OCI-LY3 (cell line): ENCODE measurements at regions not wholly inside any gene's neighbourhood (a gene's known extent, or its start where the extent isn't known, plus 50 kb on each side); places are given as distances from the start of the nearest gene placed in this dataset.

Experiments used
- H2AFZ ChIP-seq: fragments of 200-600, 300-600 bp; shearing (Covaris generic); 2 replicates; pipeline ENCODE4 v1.6.0; 2014; ENCODE audit warnings: antibody characterized with exemption, low read depth, low read length
- H3K27ac ChIP-seq: fragments of 200-600, 300-600 bp; sonication (generic); 2 replicates; pipeline ENCODE4 v1.5.1; 2014; ENCODE audit warnings: mild to moderate bottlenecking, low read length, moderate library complexity, mixed read lengths
- H3K27me3 ChIP-seq: fragments of 200-600, 300-600 bp; sonication (generic); 2 replicates; pipeline ENCODE4 v1.6.1; 2014; ENCODE audit warnings: low read depth, low read length, mixed read lengths
- H3K36me3 ChIP-seq: fragments of 200-600, 300-600 bp; sonication (generic); replicated peaks from 2 replicates; pipeline ENCODE3; 2014; ENCODE audit warnings: low read depth, low read length, mixed read lengths
- H3K4me1 ChIP-seq: fragments of 300-600, 200-600 bp; sonication (generic); 2 replicates; pipeline ENCODE4 v1.6.1; 2014; ENCODE audit warnings: low read length, mixed read lengths
- H3K4me2 ChIP-seq: fragments of 200-600, 300-600 bp; sonication (generic); 2 replicates; pipeline ENCODE4 v1.6.1; 2014; ENCODE audit warnings: low read length, mixed read lengths
- H3K4me3 ChIP-seq: fragments of 300-600, 200-600 bp; sonication (generic); 2 replicates; pipeline ENCODE4 v1.5.1; 2014; ENCODE audit warnings: antibody characterized with exemption, mild to moderate bottlenecking, low read length, moderate library complexity
- H3K79me2 ChIP-seq: fragments of 300-600, 200-600 bp; shearing (Covaris generic); 2 replicates; pipeline ENCODE4 v1.6.1; 2014; ENCODE audit warnings: mild to moderate bottlenecking, low read length, mixed read lengths
- H3K9ac ChIP-seq: fragments of 300-600, 200-600 bp; shearing (Covaris generic); 2 replicates; pipeline ENCODE4 v1.6.0; 2014; ENCODE audit warnings: mild to moderate bottlenecking, low read length, moderate library complexity
- H3K9me3 ChIP-seq: fragments of 200-600, 300-600 bp; shearing (Covaris generic); 2 replicates; pipeline ENCODE4 v1.6.1; 2014; ENCODE audit warnings: low read length, mixed read lengths; ENCODE audit not compliant: insufficient read depth
- H4K20me1 ChIP-seq: fragments of 200-600, 300-600 bp; sonication (generic); 2 replicates; pipeline ENCODE4 v1.6.1; 2016; ENCODE audit warnings: low read length, mixed read lengths; ENCODE audit not compliant: insufficient read depth
- EZH2phosphoT487 ChIP-seq: fragments of 200-600 bp; shearing (Covaris generic); IDR thresholded peaks from 2 replicates; pipeline ENCODE4 v1.6.1; 2018; ENCODE audit warnings: antibody characterized with exemption, mixed run types, low read depth
- TF ChIP-seq, protein P1 (sequence below): fragments of 200-600, 300-600 bp; sonication (generic); IDR thresholded peaks from 2 replicates; pipeline ENCODE4 v1.5.1; 2014; ENCODE audit warnings: antibody characterized with exemption, low read length, low read depth

DNA sequence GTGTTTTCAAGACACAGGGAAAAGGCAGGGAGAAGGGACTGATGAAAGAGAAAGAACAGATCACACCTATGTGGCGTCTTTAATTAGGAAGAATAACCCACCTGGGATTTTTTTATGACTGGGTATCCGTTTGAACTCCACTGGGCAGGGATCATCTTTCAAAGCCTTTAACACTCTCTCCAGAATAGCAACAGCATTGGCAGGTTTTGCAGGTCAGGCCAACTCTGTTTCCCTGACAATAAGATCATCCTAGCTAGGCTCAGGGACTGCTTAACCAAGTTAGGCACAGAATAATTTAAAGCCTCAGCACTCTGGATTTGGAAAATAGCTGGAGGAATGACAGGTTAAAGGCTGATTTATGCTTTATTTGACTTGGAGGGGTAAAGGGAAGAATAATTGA lies 117.6 kb downstream of the SUDS3 start:
- no peak overlapping the region for H2AFZ ChIP-seq
- H3K27ac ChIP-seq, result no peak overlapping the region
- no peaks in the 10 kb centered on the region for H3K9me3 ChIP-seq
- no peaks in the 10 kb centered on the region for H3K27me3 ChIP-seq
- no peaks in the 10 kb centered on the region for H3K79me2 ChIP-seq
- H3K4me3 ChIP-seq, result no peak overlapping the region
- no peaks in the 10 kb centered on the region for H3K36me3 ChIP-seq
- H3K4me2 ChIP-seq, result no peak overlapping the region
- TF ChIP-seq EZH2phosphoT487, result no peak
- TF ChIP-seq, protein P1, sequence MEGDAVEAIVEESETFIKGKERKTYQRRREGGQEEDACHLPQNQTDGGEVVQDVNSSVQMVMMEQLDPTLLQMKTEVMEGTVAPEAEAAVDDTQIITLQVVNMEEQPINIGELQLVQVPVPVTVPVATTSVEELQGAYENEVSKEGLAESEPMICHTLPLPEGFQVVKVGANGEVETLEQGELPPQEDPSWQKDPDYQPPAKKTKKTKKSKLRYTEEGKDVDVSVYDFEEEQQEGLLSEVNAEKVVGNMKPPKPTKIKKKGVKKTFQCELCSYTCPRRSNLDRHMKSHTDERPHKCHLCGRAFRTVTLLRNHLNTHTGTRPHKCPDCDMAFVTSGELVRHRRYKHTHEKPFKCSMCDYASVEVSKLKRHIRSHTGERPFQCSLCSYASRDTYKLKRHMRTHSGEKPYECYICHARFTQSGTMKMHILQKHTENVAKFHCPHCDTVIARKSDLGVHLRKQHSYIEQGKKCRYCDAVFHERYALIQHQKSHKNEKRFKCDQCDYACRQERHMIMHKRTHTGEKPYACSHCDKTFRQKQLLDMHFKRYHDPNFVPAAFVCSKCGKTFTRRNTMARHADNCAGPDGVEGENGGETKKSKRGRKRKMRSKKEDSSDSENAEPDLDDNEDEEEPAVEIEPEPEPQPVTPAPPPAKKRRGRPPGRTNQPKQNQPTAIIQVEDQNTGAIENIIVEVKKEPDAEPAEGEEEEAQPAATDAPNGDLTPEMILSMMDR, result no peak
- no peaks in the 10 kb centered on the region for H4K20me1 ChIP-seq
- H3K9ac ChIP-seq, result no peak overlapping the region
- no peaks in the 10 kb centered on the region for H3K4me1 ChIP-seq

DNA sequence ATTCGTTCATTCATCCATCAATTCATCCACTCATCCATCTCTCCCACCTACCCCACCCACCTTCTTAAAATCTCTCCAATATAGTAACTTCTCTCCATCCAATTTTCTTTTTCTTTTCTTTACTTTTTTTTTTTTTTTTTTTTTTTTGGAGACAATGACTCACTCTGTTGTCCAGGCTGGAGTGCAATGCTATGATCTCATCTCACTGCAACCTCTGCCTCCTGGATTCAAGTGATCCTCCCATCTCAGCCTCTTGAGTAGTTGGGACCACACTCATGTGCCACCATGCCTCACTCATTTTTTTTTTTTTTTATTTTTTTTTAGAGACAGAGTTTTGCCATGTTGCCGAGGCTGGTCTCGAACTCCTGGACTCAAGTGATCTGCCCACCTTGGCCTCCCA lies 118.4 kb downstream of the SUDS3 start:
- Histone ChIP-seq H2AFZ (no peak overlapping the region), H3K9ac (no peak overlapping the region), H3K9me3 (no peaks in the 10 kb centered on the region), H4K20me1 (no peaks in the 10 kb centered on the region), H3K4me1 (no peaks in the 10 kb centered on the region), H3K27me3 (no peaks in the 10 kb centered on the region), H3K4me2 (no peak overlapping the region), H3K4me3 (no peak overlapping the region), H3K36me3 (no peaks in the 10 kb centered on the region), H3K27ac (no peak overlapping the region), H3K79me2 (no peaks in the 10 kb centered on the region)
- TF ChIP-seq, protein P1, result no peak
- no peak for TF ChIP-seq EZH2phosphoT487

DNA sequence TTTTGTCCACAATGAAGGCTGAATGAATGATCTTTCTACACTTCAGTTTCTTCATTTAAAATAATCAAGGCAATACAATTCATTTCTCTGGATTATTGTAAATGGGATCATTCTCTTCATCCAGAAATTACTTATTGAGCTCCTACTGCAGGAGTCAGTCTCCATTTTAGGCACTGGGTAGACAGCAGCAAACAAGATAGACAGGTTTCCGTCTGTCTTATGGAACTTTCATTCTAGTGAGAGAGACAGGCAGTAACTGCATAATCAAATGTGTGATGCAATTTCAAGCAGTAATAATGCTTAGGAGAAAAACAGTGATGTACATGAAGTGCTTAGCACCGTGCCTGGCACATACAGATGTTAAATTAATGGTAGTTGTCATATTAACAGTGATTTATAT lies 118.9 kb downstream of the SUDS3 start:
- H3K27ac ChIP-seq, result no peak overlapping the region
- H3K79me2 ChIP-seq, result no peaks in the 10 kb centered on the region
- H3K27me3 ChIP-seq, result no peaks in the 10 kb centered on the region
- H3K4me1 ChIP-seq, result no peaks in the 10 kb centered on the region
- H4K20me1 ChIP-seq, result no peaks in the 10 kb centered on the region
- no peak overlapping the region for H2AFZ ChIP-seq
- no peak overlapping the region for H3K4me3 ChIP-seq
- no peak overlapping the region for H3K4me2 ChIP-seq
- no peaks in the 10 kb centered on the region for H3K9me3 ChIP-seq
- H3K36me3 ChIP-seq, result no peaks in the 10 kb centered on the region
- no peak for TF ChIP-seq EZH2phosphoT487
- TF ChIP-seq, protein P1, result no peak
- no peak overlapping the region for H3K9ac ChIP-seq

DNA sequence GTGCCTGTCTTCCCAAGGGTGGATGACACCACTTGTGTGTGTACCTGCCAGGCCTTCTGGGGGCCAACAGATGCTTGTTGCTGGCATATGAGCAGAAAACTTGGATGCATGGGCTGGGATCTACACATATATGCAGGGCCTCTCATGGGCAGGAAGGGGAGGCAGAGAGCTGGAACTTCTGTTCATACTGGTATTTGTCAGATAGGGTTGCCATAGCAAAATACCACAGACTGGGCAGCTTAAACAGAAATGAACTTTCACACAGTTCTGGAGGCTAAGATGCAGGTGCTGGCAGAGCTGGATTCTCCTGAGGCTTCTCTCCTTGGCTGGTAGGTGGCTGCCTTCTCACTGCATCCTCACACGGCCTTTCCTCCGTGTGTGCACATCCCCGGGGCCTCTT lies 121.8 kb downstream of the SUDS3 start:
- no peak overlapping the region for H2AFZ ChIP-seq
- H3K9me3 ChIP-seq, result no peaks in the 10 kb centered on the region
- no peak overlapping the region for H3K4me3 ChIP-seq
- H3K27me3 ChIP-seq, result no peaks in the 10 kb centered on the region
- no peaks in the 10 kb centered on the region for H4K20me1 ChIP-seq
- H3K79me2 ChIP-seq, result no peaks in the 10 kb centered on the region
- no peak overlapping the region for H3K9ac ChIP-seq
- TF ChIP-seq EZH2phosphoT487, result no peak
- TF ChIP-seq, protein P1, result no peak
- H3K27ac ChIP-seq, result no peak overlapping the region
- H3K4me1 ChIP-seq, result no peaks in the 10 kb centered on the region
- no peaks in the 10 kb centered on the region for H3K36me3 ChIP-seq
- no peak overlapping the region for H3K4me2 ChIP-seq
